Upper lobe of left lung (tissue), 4 donors: ENCODE measurements at regions not wholly inside any gene's neighbourhood (a gene's known extent, or its start where the extent isn't known, plus 50 kb on each side); places are given as distances from the start of the nearest gene placed in this dataset.

ENCODE experiments used
- CTCF ChIP-seq, 6 experiments: fragments of 450-650 bp in 4 of 6; fragments of 200-600 bp in 2 of 6; sonication (generic) in 2 of 6; IDR thresholded peaks; one replicate each; pipeline ENCODE4 v1.5.1; 2016 to 2019; ENCODE audit warnings: antibody characterized with exemption in 6 of 6
- POLR2A ChIP-seq, 4 donors: fragments of 450-650 bp; IDR thresholded peaks; one replicate each; pipeline ENCODE4 v1.5.1; 2016 to 2017; ENCODE audit warnings: antibody characterized with exemption in 4 of 4, mild to moderate bottlenecking in 2 of 4

GRCh38 chr9:75739884-75740611, 150.4 kb upstream of the PCSK5 start:
- TF ChIP-seq CTCF (IDR thresholded peaks at IDR 0.05) (no peak), POLR2A (IDR thresholded peaks at IDR 0.05) (no peak)
